ENCODE measurements at regions not wholly inside any gene's neighbourhood (a gene's known extent, or its start where the extent isn't known, plus 50 kb on each side); places are given as distances from the start of the nearest gene placed in this dataset.

DNA sequence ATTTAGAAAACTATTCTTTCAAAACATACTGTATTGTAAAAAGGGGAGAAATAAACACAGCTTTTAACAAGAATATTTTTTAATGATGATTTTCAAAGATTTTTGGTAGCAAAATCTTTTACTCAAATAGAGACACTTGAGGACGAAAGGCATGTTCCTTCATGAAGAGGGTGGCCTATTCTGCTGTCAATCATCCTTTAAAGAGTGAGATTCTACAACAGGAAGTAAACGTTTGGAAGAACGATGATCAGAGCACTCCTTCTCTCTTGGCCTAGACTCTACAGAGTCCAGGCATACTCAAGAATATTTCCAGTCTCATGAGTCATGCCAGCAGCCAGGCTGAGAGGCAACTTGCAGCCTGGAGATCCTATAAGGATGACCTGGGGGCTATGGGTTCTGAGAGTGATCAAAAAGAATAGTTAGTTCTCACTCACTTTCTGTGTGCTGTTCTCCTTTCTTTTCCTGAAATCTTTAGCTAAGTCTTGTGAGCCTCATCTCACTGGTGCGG lies 62.4 kb upstream of the TCF4 start:
- Mint-ChIP-seq H3K4me3 (no peak overlapping the region), H3K27ac (no peak overlapping the region), H3K27me3 (no peaks in the 10 kb centered on the region), H3K9me3 (no peaks in the 10 kb centered on the region), H3K36me3 (ENCODE audit: low read depth) (no peaks in the 10 kb centered on the region), H3K4me1 (no peaks in the 10 kb centered on the region)
- CTCF ChIA-PET: no interaction called here
- POLR2A ChIA-PET: no interaction called here
- DNase-seq: no peak

GRCh38 chr18:55647331-55647730 lies 59.3 kb upstream of the TCF4 start:
- no peak overlapping the region for H3K4me3 Mint-ChIP-seq
- H3K27ac Mint-ChIP-seq: no peak overlapping the region
- H3K4me1 Mint-ChIP-seq: no peaks in the 10 kb centered on the region
- CTCF ChIA-PET: no interaction called here
- DNase-seq: no peak
- no peaks in the 10 kb centered on the region for H3K27me3 Mint-ChIP-seq
- no peaks in the 10 kb centered on the region for H3K36me3 Mint-ChIP-seq (ENCODE audit: low read depth)
- POLR2A ChIA-PET: no interaction called here
- no peaks in the 10 kb centered on the region for H3K9me3 Mint-ChIP-seq

DNA sequence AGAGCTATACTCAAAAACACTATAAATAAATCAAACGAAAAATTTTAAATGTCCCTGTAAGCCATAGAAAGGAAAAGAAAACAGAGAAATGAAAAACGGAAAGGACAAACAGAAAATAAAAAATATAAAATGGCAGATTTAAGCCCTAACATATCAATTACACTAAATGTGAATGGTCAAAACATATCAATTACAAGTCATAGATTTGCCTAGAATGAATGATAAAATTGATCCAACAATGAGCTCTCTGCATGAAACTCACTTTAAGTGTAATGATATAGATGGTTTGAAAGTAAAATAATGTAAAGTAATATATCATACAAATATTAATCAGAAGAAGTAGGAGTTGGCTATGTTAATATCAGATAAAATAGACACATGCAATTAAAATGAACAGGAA lies 54.2 kb upstream of the TCF4 start:
- Mint-ChIP-seq H3K27me3 (no peaks in the 10 kb centered on the region), H3K4me1 (no peaks in the 10 kb centered on the region), H3K4me3 (no peak overlapping the region), H3K9me3 (no peaks in the 10 kb centered on the region), H3K27ac (no peak overlapping the region), H3K36me3 (ENCODE audit: low read depth) (no peaks in the 10 kb centered on the region)
- no peak for DNase-seq
- ChIA-PET CTCF (no interaction called here), POLR2A (no interaction called here)

- Mint-ChIP-seq H3K27ac (no peak overlapping the region), H3K4me1 (no peaks in the 10 kb centered on the region), H3K4me3 (no peak overlapping the region), H3K9me3 (no peaks in the 10 kb centered on the region), H3K27me3 (no peaks in the 10 kb centered on the region), H3K36me3 (ENCODE audit: low read depth) (no peaks in the 10 kb centered on the region)
- ChIA-PET CTCF (interaction anchor here (1.3 kb wide), 1 partner anchor 48 kb away, joined by 4 read pairs; no protein-coding TSS in a partner anchor), POLR2A (no interaction called here)
- DNase-seq: no peak
These were observed 53.5 kb upstream of the TCF4 start for GRCh38 chr18:55641486-55641885.

All from activated CD4-positive, alpha-beta T cell treated with anti-CD3 and anti-CD28 coated beads, Interleukin-2, amount 10 ng/mL, durations not matched to agents 7 days and 5 days (primary cell).